ENCODE measurements at regions not wholly inside any gene's neighbourhood (a gene's known extent, or its start where the extent isn't known, plus 50 kb on each side); places are given as distances from the start of the nearest gene placed in this dataset.

GRCh38 chr3:177642804-177643125, 445.5 kb upstream of the TBL1XR1 start:
- Histone ChIP-seq H3K9me3 (no peaks in the 10 kb centered on the region), H3K4me3 (no peak overlapping the region), H3K27me3 (no peaks in the 10 kb centered on the region), H3K27ac (no peak overlapping the region), H3K36me3 (no peaks in the 10 kb centered on the region), H3K4me1 (no peaks in the 10 kb centered on the region)
- ATAC-seq: no peak
- DNase-seq: no peak
- intact Hi-C loops (cut with DNase I; ENCODE audit: low total_unique reads) (no loop called here), in situ Hi-C loops (cut with MboI; ENCODE audit: low sequenced_read_pairs in 4 of 4) (no loop called here)
- TF ChIP-seq POLR2A (IDR thresholded peaks at IDR 0.05): no peak
- TF ChIP-seq, protein P1, sequence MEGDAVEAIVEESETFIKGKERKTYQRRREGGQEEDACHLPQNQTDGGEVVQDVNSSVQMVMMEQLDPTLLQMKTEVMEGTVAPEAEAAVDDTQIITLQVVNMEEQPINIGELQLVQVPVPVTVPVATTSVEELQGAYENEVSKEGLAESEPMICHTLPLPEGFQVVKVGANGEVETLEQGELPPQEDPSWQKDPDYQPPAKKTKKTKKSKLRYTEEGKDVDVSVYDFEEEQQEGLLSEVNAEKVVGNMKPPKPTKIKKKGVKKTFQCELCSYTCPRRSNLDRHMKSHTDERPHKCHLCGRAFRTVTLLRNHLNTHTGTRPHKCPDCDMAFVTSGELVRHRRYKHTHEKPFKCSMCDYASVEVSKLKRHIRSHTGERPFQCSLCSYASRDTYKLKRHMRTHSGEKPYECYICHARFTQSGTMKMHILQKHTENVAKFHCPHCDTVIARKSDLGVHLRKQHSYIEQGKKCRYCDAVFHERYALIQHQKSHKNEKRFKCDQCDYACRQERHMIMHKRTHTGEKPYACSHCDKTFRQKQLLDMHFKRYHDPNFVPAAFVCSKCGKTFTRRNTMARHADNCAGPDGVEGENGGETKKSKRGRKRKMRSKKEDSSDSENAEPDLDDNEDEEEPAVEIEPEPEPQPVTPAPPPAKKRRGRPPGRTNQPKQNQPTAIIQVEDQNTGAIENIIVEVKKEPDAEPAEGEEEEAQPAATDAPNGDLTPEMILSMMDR (IDR thresholded peaks at IDR 0.05 in 4 of 5, conservative IDR thresholded peaks at IDR 0.05 in 1 of 5): no peak

DNA sequence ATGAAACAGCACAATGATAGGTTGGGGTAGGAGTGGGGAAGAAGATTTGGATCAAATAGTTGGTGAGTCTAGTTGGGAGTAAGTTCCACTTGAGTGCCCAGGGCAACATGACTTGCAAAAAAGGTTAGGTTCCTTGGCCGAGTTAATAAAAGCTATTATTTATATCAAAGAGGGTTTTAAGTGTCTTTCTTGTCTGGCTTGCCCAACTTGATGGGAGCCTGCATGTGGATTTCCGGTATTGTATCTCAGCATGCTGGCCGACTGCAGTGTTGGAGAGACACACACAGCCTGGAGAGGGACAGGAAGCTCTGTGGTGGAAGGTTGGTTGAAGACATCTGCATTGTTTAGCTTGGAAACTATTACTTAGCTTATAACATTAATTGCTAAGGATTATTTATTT, 449.5 kb upstream of the TBL1XR1 start:
- no peak overlapping the region for H3K27ac ChIP-seq

GRCh38 chr3:177647341-177647740, 450.1 kb upstream of the TBL1XR1 start:
- no peaks in the 10 kb centered on the region for H3K27me3 ChIP-seq
- no peak overlapping the region for H3K4me3 ChIP-seq
- TF ChIP-seq, protein P1 (IDR thresholded peaks at IDR 0.05 in 4 of 5, conservative IDR thresholded peaks at IDR 0.05 in 1 of 5): no peak
- no peak for TF ChIP-seq POLR2A (IDR thresholded peaks at IDR 0.05)
- DNase-seq: no peak
- no peak overlapping the region for H3K27ac ChIP-seq
- intact Hi-C loops (cut with DNase I; ENCODE audit: low total_unique reads): no loop called here
- no peaks in the 10 kb centered on the region for H3K36me3 ChIP-seq
- in situ Hi-C loops (cut with MboI; ENCODE audit: low sequenced_read_pairs in 4 of 4): no loop called here
- ATAC-seq: no peak
- H3K4me1 ChIP-seq: no peaks in the 10 kb centered on the region
- no peaks in the 10 kb centered on the region for H3K9me3 ChIP-seq

More for the DNA sequence above, 449.5 kb upstream of the TBL1XR1 start:
- DNase-seq (no peak), ATAC-seq (no peak)
- in situ Hi-C loops (cut with MboI; ENCODE audit: low sequenced_read_pairs in 4 of 4): no loop called here
- Histone ChIP-seq H3K4me3 (no peak overlapping the region), H3K9me3 (no peaks in the 10 kb centered on the region), H3K4me1 (no peaks in the 10 kb centered on the region), H3K36me3 (no peaks in the 10 kb centered on the region), H3K27me3 (no peaks in the 10 kb centered on the region)
- intact Hi-C loops (cut with DNase I; ENCODE audit: low total_unique reads): no loop called here
- TF ChIP-seq POLR2A (IDR thresholded peaks at IDR 0.05): no peak
- TF ChIP-seq, protein P1 (IDR thresholded peaks at IDR 0.05 in 4 of 5, conservative IDR thresholded peaks at IDR 0.05 in 1 of 5): no peak

GRCh38 chr3:177647876-177648275, 450.6 kb upstream of the TBL1XR1 start:
- TF ChIP-seq POLR2A (IDR thresholded peaks at IDR 0.05): no peak
- TF ChIP-seq, protein P1 (IDR thresholded peaks at IDR 0.05 in 4 of 5, conservative IDR thresholded peaks at IDR 0.05 in 1 of 5): no peak
- Histone ChIP-seq H3K4me1 (peaks cover 0 to 4% of the 10 kb centered on the region in 2 donors), H3K27me3 (no peaks in the 10 kb centered on the region), H3K36me3 (no peaks in the 10 kb centered on the region), H3K27ac (no peak overlapping the region), H3K9me3 (no peaks in the 10 kb centered on the region), H3K4me3 (no peak overlapping the region)
- in situ Hi-C loops (cut with MboI; ENCODE audit: low sequenced_read_pairs in 4 of 4) (no loop called here), intact Hi-C loops (cut with DNase I; ENCODE audit: low total_unique reads) (no loop called here)
- ATAC-seq: no peak
- DNase-seq: no peak

DNA sequence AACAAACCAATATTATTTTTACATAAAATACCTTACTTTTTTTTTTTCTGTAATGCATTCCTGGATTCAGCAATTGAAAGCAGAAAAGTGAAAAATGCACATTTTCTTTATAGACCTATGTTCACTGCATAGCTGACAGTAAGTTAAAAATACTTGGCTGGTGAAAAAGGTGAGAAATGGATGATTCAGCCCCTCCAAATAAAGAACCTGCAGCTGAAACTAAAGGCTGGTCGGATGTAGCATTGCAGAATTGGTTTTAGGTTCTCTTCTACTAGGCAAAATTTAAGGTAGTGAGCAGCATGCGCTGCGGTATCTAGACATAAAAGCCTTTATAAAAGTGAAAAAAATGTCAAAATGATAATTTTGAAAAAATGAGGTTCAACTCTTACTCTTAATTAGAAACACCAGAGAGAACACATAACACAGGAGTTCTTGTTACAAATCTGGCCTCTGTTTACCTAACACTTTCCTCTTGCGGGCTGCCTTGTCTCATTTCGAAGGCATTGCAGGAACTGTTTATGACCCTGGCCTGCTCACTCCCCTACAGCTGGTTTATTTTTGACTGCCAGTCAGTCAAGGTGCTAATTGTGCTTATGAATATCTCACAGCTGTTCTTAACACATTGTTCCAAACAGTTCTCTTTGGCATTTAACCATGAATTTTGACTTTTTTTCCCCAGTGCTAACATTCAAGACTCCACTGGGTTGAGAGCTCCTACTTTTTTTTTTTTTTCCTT, 455.4 kb upstream of the TBL1XR1 start:
- H3K36me3 ChIP-seq: no peaks in the 10 kb centered on the region
- ATAC-seq: peak in 1 of 2 donors; percentile 85
- H3K4me3 ChIP-seq: no peak overlapping the region
- DNase-seq: no peak
- H3K27ac ChIP-seq: no peak overlapping the region
- in situ Hi-C loops (cut with MboI; ENCODE audit: low sequenced_read_pairs in 4 of 4) (no loop called here), intact Hi-C loops (cut with DNase I; ENCODE audit: low total_unique reads) (no loop called here)
- peaks cover 0 to 8% of the 10 kb centered on the region in 2 donors for H3K4me1 ChIP-seq
- TF ChIP-seq, protein P1 (IDR thresholded peaks at IDR 0.05 in 4 of 5, conservative IDR thresholded peaks at IDR 0.05 in 1 of 5): no peak
- H3K27me3 ChIP-seq: no peaks in the 10 kb centered on the region
- no peaks in the 10 kb centered on the region for H3K9me3 ChIP-seq
